A549 (cell line): ENCODE measurements at regions not wholly inside any gene's neighbourhood (a gene's known extent, or its start where the extent isn't known, plus 50 kb on each side); places are given as distances from the start of the nearest gene placed in this dataset.

Experiments used
- ATAC-seq, 2 experiments: fragments of 200-7000 bp in 1 of 2; fragments of >200 bp in 1 of 2; cut with Nextera tagmentation in 1 of 2; cut with Tn5 transposase in 1 of 2; 3 replicates each; pipeline versions ENCODE4 v1.8.0 to v1.9.1; 2018 to 2020; ENCODE audit warnings: mild to moderate bottlenecking in 1 of 2, moderate library complexity in 1 of 2
- CTCF ChIA-PET: fragments of 300-600 bp; sonication (Branson Sonifier 250); formaldehyde crosslinking; extraction: SDS; loops from one replicate; lab custom pipeline; 2021; ENCODE audit warnings: antibody characterized with exemption, inconsistent platforms; lab: Yijun Ruan, JAX
- POLR2A ChIA-PET: fragments of 350-600 bp; formaldehyde crosslinking; extraction: SDS; loops from one replicate; lab custom pipeline; 2021; ENCODE audit warnings: antibody characterized with exemption, inconsistent platforms; lab: Yijun Ruan, JAX
- DNase-seq, 2 experiments: peaks; one replicate each; pipeline versions ENCODE4 v3.0.0 to v3.0.0-alpha.2; 2011 to 2016; ENCODE audit warnings: low read depth in 1 of 2, low spot score in 1 of 2
- FAIRE-seq: peaks from 2 replicates; lab custom pipeline; 2011; peaks lifted over from hg19 to GRCh38; lab: Jason Lieb, UNC
- H3K27ac ChIP-seq, 2 experiments: fragments of >200 bp; sonication (Bioruptor Twin); formaldehyde crosslinking; 3 replicates each; pipeline ENCODE4 v1.5.1; 2016 to 2017
- H3K4me1 ChIP-seq: fragments of >200 bp; sonication (Bioruptor Twin); formaldehyde crosslinking; 3 replicates; pipeline ENCODE4 v1.6.1; 2016
- H3K4me2 ChIP-seq: fragments of >200 bp; sonication (Bioruptor Twin); formaldehyde crosslinking; 3 replicates; pipeline ENCODE4 v1.6.1; 2016
- H3K4me3 ChIP-seq: fragments of >200 bp; sonication (Bioruptor Twin); formaldehyde crosslinking; 3 replicates; pipeline ENCODE4 v1.5.1; 2016
- H3K9me3 ChIP-seq: fragments of >200 bp; sonication (Bioruptor Twin); formaldehyde crosslinking; 3 replicates; pipeline ENCODE4 v1.6.1; 2016
- CBX2 ChIP-seq: fragments of 200-600 bp; sonication (generic); IDR thresholded peaks from 2 replicates; pipeline ENCODE4 v1.6.1; 2016; ENCODE audit warnings: low read depth, mild to moderate bottlenecking, borderline replicate concordance
- EHMT2 ChIP-seq: fragments of 200-600 bp; sonication (generic); IDR thresholded peaks from 2 replicates; pipeline ENCODE4 v1.6.1; 2016; ENCODE audit warnings: antibody characterized with exemption, low read depth, mild to moderate bottlenecking, moderate library complexity
- FOSL2 ChIP-seq, 2 experiments: fragments of 450-650 bp in 1 of 2; fragments of >200 bp in 1 of 2; sonication (Bioruptor Twin) in 1 of 2; formaldehyde crosslinking; IDR thresholded peaks; 2 replicates each; pipeline versions ENCODE4 v1.5.0 to v1.6.1; 2016 to 2020; ENCODE audit warnings: mild to moderate bottlenecking in 1 of 2, moderate library complexity in 1 of 2
- HMGXB4 ChIP-seq: fragments of 250-450 bp; sonication (Bioruptor Pico); IDR thresholded peaks from 2 replicates; pipeline ENCODE4 v1.5.0; 2021; ENCODE audit warnings: mild to moderate bottlenecking, moderate library complexity, borderline replicate concordance
- HOXA7 ChIP-seq: fragments of 250-450 bp; sonication (Bioruptor Pico); IDR thresholded peaks from 2 replicates; pipeline ENCODE4 v1.5.0; 2020; ENCODE audit warnings: mild to moderate bottlenecking, moderate library complexity
- MAZ ChIP-seq: fragments of 150-350 bp; IDR thresholded peaks from 2 replicates; pipeline ENCODE4 v1.6.1; 2014; ENCODE audit warnings: antibody characterized with exemption, low read depth, low read length, borderline replicate concordance
- MYC ChIP-seq: IDR thresholded peaks from 2 replicates; pipeline ENCODE4 v1.6.1; 2012; ENCODE audit warnings: mild to moderate bottlenecking, inconsistent platforms, low read length, improper control_type of control experiment, borderline replicate concordance
- NPAS2 ChIP-seq: fragments of 250-450 bp; sonication (Bioruptor Pico); IDR thresholded peaks from 2 replicates; pipeline ENCODE4 v1.8.0; 2022; ENCODE audit warnings: mild to moderate bottlenecking, moderate library complexity, borderline replicate concordance
- NR3C1 ChIP-seq: fragments of >200 bp; sonication (Bioruptor Twin); formaldehyde crosslinking; IDR thresholded peaks from 3 replicates; pipeline ENCODE4 v1.6.1; 2017
- PHF8 ChIP-seq: fragments of 200-600 bp; sonication (generic); IDR thresholded peaks from 2 replicates; pipeline ENCODE4 v1.6.1; 2016; ENCODE audit warnings: low read depth, mild to moderate bottlenecking, antibody characterized with exemption, moderate library complexity, borderline replicate concordance
- POLR2AphosphoS2 ChIP-seq: conservative IDR thresholded peaks from 2 replicates; pipeline ENCODE4 v1.6.1; 2012; ENCODE audit warnings: low read length, improper control_type of control experiment, inconsistent platforms
- RAD21 ChIP-seq, 2 experiments: fragments of >200 bp in 1 of 2; sonication (Bioruptor Twin) in 1 of 2; formaldehyde crosslinking in 1 of 2; IDR thresholded peaks in 1 of 2; conservative IDR thresholded peaks in 1 of 2; 2 replicates in 1 of 2; 3 replicates in 1 of 2; pipeline ENCODE4 v1.6.1; 2012 to 2018; ENCODE audit warnings: inconsistent platforms in 1 of 2
- REST ChIP-seq: fragments of 200-600 bp; sonication (generic); IDR thresholded peaks from 2 replicates; pipeline ENCODE4 v1.6.1; 2016; ENCODE audit warnings: antibody characterized with exemption, mild to moderate bottlenecking, moderate library complexity
- RNF2 ChIP-seq: fragments of 200-600 bp; sonication (generic); IDR thresholded peaks from 2 replicates; pipeline ENCODE4 v1.6.1; 2016; ENCODE audit warnings: low read depth, mild to moderate bottlenecking, antibody characterized with exemption, moderate library complexity, borderline replicate concordance
- SREBF2 ChIP-seq: fragments of 450-650 bp; IDR thresholded peaks from 2 replicates; pipeline ENCODE4 v1.6.1; 2014; ENCODE audit warnings: mild to moderate bottlenecking, moderate library complexity
- TP53 ChIP-seq: fragments of 250-450 bp; sonication (Bioruptor Pico); IDR thresholded peaks from 2 replicates; pipeline ENCODE4 v1.5.0; 2021; ENCODE audit warnings: mild to moderate bottlenecking, moderate library complexity
- ZNF302 ChIP-seq: fragments of 250-450 bp; sonication (Bioruptor Pico); IDR thresholded peaks from 2 replicates; pipeline ENCODE4 v1.9.0; 2021; ENCODE audit warnings: inconsistent platforms, mild to moderate bottlenecking, moderate library complexity
- WGBS: methylation state at CpG from one replicate; pipeline ENCODE4 v1.1.6; 2017; ENCODE audit errors: missing lambda C conversion rate; 5-methylcytosine and 5-hydroxymethylcytosine counted together

- 67% methylated on average over 3 of the region's 3 CpGs for WGBS
- TF ChIP-seq EHMT2 (no peak), FOSL2 (IDR thresholded peaks at IDR 0.05) (no peak), FOSL2 (CRISPR knock-in tag; IDR thresholded peaks at IDR 0.05) (peak; percentile 13; the same call in 1 of the 2 replicates)
- Histone ChIP-seq H3K4me3 (no peak overlapping the region), H3K4me2 (no peak overlapping the region), H3K27ac (no peak overlapping the region), H3K9me3 (no peaks in the 10 kb centered on the region), H3K4me1 (peaks cover 12% of the 10 kb centered on the region; the same call in 2 of the 3 replicates)
- peak in 1 of 2 experiments; percentile 8 for DNase-seq
- POLR2A ChIA-PET, result no interaction called here
- FAIRE-seq, result no peak
- ATAC-seq, result no peak
- CTCF ChIA-PET, result no interaction called here
Observed at GRCh38 chr14:63781686-63782085, 53.8 kb upstream of the SGPP1 start.

GRCh38 chr14:63782683-63783389, 55.0 kb upstream of the SGPP1 start:
- POLR2A ChIA-PET, result no interaction called here
- Histone ChIP-seq H3K9me3 (no peaks in the 10 kb centered on the region), H3K27ac (no peak overlapping the region), H3K4me3 (no peak overlapping the region), H3K4me2 (no peak overlapping the region), H3K4me1 (peaks cover 5% of the 10 kb centered on the region; the same call in 2 of the 3 replicates)
- FAIRE-seq (no peak), DNase-seq (no peak), ATAC-seq (no peak)
- CTCF ChIA-PET, result no interaction called here
- 90% methylated on average over 9 of the region's 9 CpGs for WGBS
- no peak for TF ChIP-seq SREBF2
- no peak for TF ChIP-seq MYC
- no peak for TF ChIP-seq MAZ
- no peak for TF ChIP-seq NPAS2
- no peak for TF ChIP-seq RNF2
- no peak for TF ChIP-seq HOXA7
- TF ChIP-seq HMGXB4 (CRISPR knock-in tag), result no peak
- no peak for TF ChIP-seq POLR2AphosphoS2
- TF ChIP-seq CBX2, result no peak
- no peak for TF ChIP-seq PHF8
- TF ChIP-seq ZNF302 (CRISPR knock-in tag), result no peak
- no peak for TF ChIP-seq TP53 (CRISPR knock-in tag)
- TF ChIP-seq RAD21 (conservative IDR thresholded peaks at IDR 0.05 in 1 of 2, IDR thresholded peaks at IDR 0.05 in 1 of 2), result no peak
- no peak for TF ChIP-seq REST
- no peak for TF ChIP-seq NR3C1
